HepG2 (cell line): ENCODE measurements at regions not wholly inside any gene's neighbourhood (a gene's known extent, or its start where the extent isn't known, plus 50 kb on each side); places are given as distances from the start of the nearest gene placed in this dataset.

Experiments used
- AGO2 ChIP-seq: fragments of 200-400 bp; formaldehyde crosslinking; optimal IDR thresholded peaks from 2 replicates; pipeline ENCODE3; 2017; ENCODE audit warnings: mild to moderate bottlenecking, low read depth, low read length, moderate library complexity
- CBX1 ChIP-seq: IDR thresholded peaks from one replicate; pipeline ENCODE4 v1.6.1; 2016; ENCODE audit warnings: antibody characterized with exemption, low read depth
- CREB1 ChIP-seq, 2 experiments: fragments of 450-650 bp in 1 of 2; IDR thresholded peaks; 2 replicates each; pipeline ENCODE4 v1.6.1; 2016 to 2017; ENCODE audit warnings: control low read depth in 1 of 2, mild to moderate bottlenecking in 1 of 2, missing compliant biosample characterization in 1 of 2, missing genetic modification characterization in 1 of 2
- KMT2B ChIP-seq: IDR thresholded peaks from 2 replicates; pipeline ENCODE4 v1.6.1; 2016; ENCODE audit warnings: missing genetic modification reagents, missing compliant biosample characterization
- MAFG ChIP-seq: sonication (generic); formaldehyde crosslinking; IDR thresholded peaks from 2 replicates; pipeline ENCODE4 v1.5.1; 2020; ENCODE audit warnings: mild to moderate bottlenecking, missing genetic modification reagents
- MAFK ChIP-seq, 2 experiments: IDR thresholded peaks in 1 of 2; conservative IDR thresholded peaks in 1 of 2; 2 replicates each; pipeline ENCODE4 v1.6.1; 2011; ENCODE audit warnings: improper control_type of control experiment in 2 of 2, low read length in 2 of 2
- SP5 ChIP-seq: IDR thresholded peaks from 2 replicates; pipeline ENCODE4 v1.6.1; 2016; ENCODE audit warnings: low read depth, borderline replicate concordance
- STAG1 ChIP-seq: sonication (generic); formaldehyde crosslinking; IDR thresholded peaks from 2 replicates; pipeline ENCODE4 v1.4.0; 2020; ENCODE audit warnings: missing genetic modification reagents
- TAF15 ChIP-seq: fragments of 200-400 bp; formaldehyde crosslinking; IDR thresholded peaks from one replicate; pipeline ENCODE4 v1.6.1; 2018; ENCODE audit warnings: mild to moderate bottlenecking, low read depth, low read length; ENCODE audit not compliant: poor library complexity, severe bottlenecking
- ZBTB38 ChIP-seq: sonication (generic); formaldehyde crosslinking; IDR thresholded peaks from 2 replicates; pipeline ENCODE4 v1.5.1; 2020; ENCODE audit warnings: mild to moderate bottlenecking, missing genetic modification reagents
- ZBTB44 ChIP-seq: sonication (generic); formaldehyde crosslinking; IDR thresholded peaks from 2 replicates; pipeline ENCODE4 v1.4.0; 2020; ENCODE audit warnings: missing genetic modification reagents
- ZKSCAN1 ChIP-seq: fragments of 150-350 bp; IDR thresholded peaks from 2 replicates; pipeline ENCODE4 v1.6.1; 2014; ENCODE audit warnings: low read length
- ZNF18 ChIP-seq: sonication (generic); formaldehyde crosslinking; IDR thresholded peaks from 2 replicates; pipeline ENCODE4 v1.8.0; 2022; ENCODE audit warnings: mild to moderate bottlenecking, missing genetic modification reagents; ENCODE audit not compliant: insufficient replicate concordance
- ZNF33B ChIP-seq: sonication (generic); formaldehyde crosslinking; IDR thresholded peaks from 2 replicates; pipeline ENCODE4 v1.5.1; 2020; ENCODE audit warnings: mild to moderate bottlenecking, missing genetic modification reagents
- ZNF407 ChIP-seq: sonication (generic); formaldehyde crosslinking; IDR thresholded peaks from one replicate; pipeline ENCODE4 v1.5.1; 2020; ENCODE audit warnings: mild to moderate bottlenecking, missing genetic modification reagents; ENCODE audit errors: not compliant biosample characterization
- ZNF703 ChIP-seq: sonication (generic); formaldehyde crosslinking; IDR thresholded peaks from 2 replicates; pipeline ENCODE4 v1.5.1; 2020; ENCODE audit warnings: missing genetic modification reagents, mild to moderate bottlenecking, moderate library complexity, borderline replicate concordance
- ZNF740 ChIP-seq: sonication (generic); formaldehyde crosslinking; IDR thresholded peaks from 2 replicates; pipeline ENCODE4 v1.4.0; 2020; ENCODE audit warnings: missing genetic modification reagents

- peak; percentile 30 to 53; a peak in 3 of 4 replicates for TF ChIP-seq MAFK (conservative IDR thresholded peaks at IDR 0.05 in 1 of 2, IDR thresholded peaks at IDR 0.05 in 1 of 2; ENCODE audit: low read length in 2 of 2)
- no peak for TF ChIP-seq TAF15
- no peak for TF ChIP-seq MAFG (CRISPR knock-in tag)
- TF ChIP-seq SP5 (CRISPR knock-in tag) = no peak
- TF ChIP-seq AGO2 = no peak
- no peak for TF ChIP-seq ZNF740 (CRISPR knock-in tag)
- no peak for TF ChIP-seq STAG1 (CRISPR knock-in tag)
- no peak for TF ChIP-seq ZNF407 (CRISPR knock-in tag)
- TF ChIP-seq ZBTB44 (CRISPR knock-in tag) = no peak
- TF ChIP-seq CREB1 (IDR thresholded peaks at IDR 0.05) = 0 out of 2 replicates have a peak, but pooled peaks have one; percentile 6
- TF ChIP-seq CREB1 (CRISPR knock-in tag; IDR thresholded peaks at IDR 0.05) = no peak
- no peak for TF ChIP-seq CBX1
- TF ChIP-seq ZNF703 = no peak
- no peak for TF ChIP-seq KMT2B (CRISPR knock-in tag)
- TF ChIP-seq ZNF18 (CRISPR knock-in tag) = no peak
- no peak for TF ChIP-seq ZKSCAN1
- TF ChIP-seq ZBTB38 (CRISPR knock-in tag) = no peak
- TF ChIP-seq ZNF33B (CRISPR knock-in tag) = no peak
These were observed 125.9 kb upstream of the AKR1E2 start (continued) for GRCh38 chr10:4699950-4700730.
